Mesendoderm (in vitro differentiated cells): ENCODE measurements at regions not wholly inside any gene's neighbourhood (a gene's known extent, or its start where the extent isn't known, plus 50 kb on each side); places are given as distances from the start of the nearest gene placed in this dataset.
A peak's percentile ranks its signal among the peaks of the same experiment; 100 is the strongest.

Experiments used
- DNase-seq: peaks from one replicate; pipeline ENCODE4 v3.0.0; 2013
- H2AK5ac ChIP-seq: 2 replicates; pipeline ENCODE4 v1.6.1; 2013; ENCODE audit warnings: low read length, inconsistent platforms
- H2BK120ac ChIP-seq: 2 replicates; pipeline ENCODE4 v1.6.1; 2013; ENCODE audit warnings: low read depth, mild to moderate bottlenecking, low read length, moderate library complexity, mixed read lengths
- H2BK15ac ChIP-seq: replicated peaks from 2 replicates; pipeline ENCODE4 v1.6.1; 2013; ENCODE audit warnings: low read depth, mild to moderate bottlenecking, moderate library complexity
- H2BK5ac ChIP-seq: 2 replicates; pipeline ENCODE4 v1.6.1; 2013; ENCODE audit warnings: low read length, inconsistent platforms
- H3K18ac ChIP-seq: 2 replicates; pipeline ENCODE4 v1.6.1; 2013; ENCODE audit warnings: mild to moderate bottlenecking, low read length, mixed read lengths
- H3K23ac ChIP-seq: one replicate; pipeline ENCODE4 v1.6.1; 2013; ENCODE audit warnings: low read length
- H3K27ac ChIP-seq: 2 replicates; pipeline ENCODE4 v1.5.1; 2013; ENCODE audit warnings: low read depth, mild to moderate bottlenecking, inconsistent platforms, low read length, moderate library complexity
- H3K27me3 ChIP-seq: 2 replicates; pipeline ENCODE4 v1.6.1; 2013; ENCODE audit warnings: low read length, control low read depth, mild to moderate bottlenecking, inconsistent platforms; ENCODE audit not compliant: insufficient read depth, poor library complexity
- H3K36me3 ChIP-seq: 2 replicates; pipeline ENCODE4 v1.6.1; 2013; ENCODE audit warnings: low read length, inconsistent platforms; ENCODE audit not compliant: control insufficient read depth, insufficient read depth
- H3K4ac ChIP-seq: one replicate; pipeline ENCODE4 v1.6.1; 2013; ENCODE audit warnings: low read depth, mild to moderate bottlenecking, low read length, moderate library complexity
- H3K4me1 ChIP-seq: 2 replicates; pipeline ENCODE4 v1.6.1; 2013; ENCODE audit warnings: low read depth, low read length, inconsistent platforms; ENCODE audit not compliant: control insufficient read depth
- H3K4me2 ChIP-seq: 2 replicates; pipeline ENCODE4 v1.6.1; 2013; ENCODE audit warnings: low read length
- H3K4me3 ChIP-seq: 2 replicates; pipeline ENCODE4 v1.5.1; 2013; ENCODE audit warnings: mild to moderate bottlenecking, low read length
- H3K56ac ChIP-seq: one replicate; pipeline ENCODE4 v1.6.1; 2013; ENCODE audit warnings: low read length
- H3K79me1 ChIP-seq: 2 replicates; pipeline ENCODE4 v1.6.1; 2013; ENCODE audit warnings: low read length, inconsistent platforms
- H3K79me2 ChIP-seq: 2 replicates; pipeline ENCODE4 v1.6.1; 2013; ENCODE audit warnings: mild to moderate bottlenecking, low read length; ENCODE audit not compliant: control insufficient read depth, insufficient read depth
- H3K9ac ChIP-seq: 2 replicates; pipeline ENCODE4 v1.6.1; 2013; ENCODE audit warnings: low read length, inconsistent platforms
- H4K5ac ChIP-seq: one replicate; pipeline ENCODE4 v1.6.1; 2013; ENCODE audit warnings: low read length
- H4K8ac ChIP-seq: one replicate; pipeline ENCODE4 v1.6.1; 2013; ENCODE audit warnings: low read depth, mild to moderate bottlenecking, control low read depth, low read length, moderate library complexity
- WGBS: extraction: QIAGEN DNeasy Blood & Tissue Kit; methylation state at CpG from one replicate; pipeline ENCODE4 v1.1.7; 2013; ENCODE audit warnings: low lambda C conversion rate, missing lambda C conversion rate; ENCODE audit not compliant: insufficient coverage; ENCODE audit errors: extremely low coverage; 5-methylcytosine and 5-hydroxymethylcytosine counted together

DNA sequence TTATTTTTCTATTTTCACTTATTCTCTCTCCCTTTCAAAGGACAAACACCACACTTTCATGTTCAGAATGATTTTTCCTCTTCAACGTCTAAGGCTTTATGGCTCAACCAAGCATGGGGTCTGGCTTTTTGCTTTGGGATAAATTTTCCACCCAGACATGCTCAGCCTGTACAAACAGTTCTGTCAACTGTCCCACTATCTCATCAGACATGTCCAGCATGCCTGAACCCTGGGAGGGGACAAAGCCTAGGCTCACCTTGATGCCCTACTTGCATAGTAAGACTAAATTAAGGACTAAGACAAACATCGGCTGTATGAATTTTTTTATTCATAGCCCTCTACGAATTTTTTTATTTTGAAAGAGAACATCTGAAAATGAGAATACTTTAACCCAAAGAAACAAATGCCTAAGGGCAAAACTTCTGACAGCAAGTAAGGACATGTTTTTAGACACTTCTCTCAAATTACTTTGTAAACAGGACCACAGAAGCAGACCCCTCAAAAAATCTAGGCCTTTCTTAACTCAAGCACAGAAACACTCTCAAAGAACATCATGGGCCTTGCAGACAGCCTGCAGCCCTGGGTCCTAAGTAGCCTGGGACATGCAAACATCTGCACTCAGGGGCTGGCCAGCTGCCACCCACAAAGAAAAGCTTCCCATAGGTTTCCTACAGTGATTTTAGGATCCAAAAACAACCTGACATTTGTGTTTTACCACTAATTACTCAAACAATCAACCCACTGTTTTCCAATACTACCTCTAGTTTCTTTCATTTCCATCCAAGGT is 72.3 kb upstream of the PALMD start:
- Histone ChIP-seq H4K5ac (no peak overlapping the region), H3K56ac (no peak overlapping the region), H3K4ac (no peak overlapping the region), H4K8ac (no peak overlapping the region), H3K4me3 (no peak overlapping the region), H3K27me3 (no peaks in the 10 kb centered on the region), H3K79me1 (no peaks in the 10 kb centered on the region), H3K36me3 (no peaks in the 10 kb centered on the region), H3K23ac (no peak overlapping the region), H2BK15ac (no peak overlapping the region), H3K4me1 (no peaks in the 10 kb centered on the region), H3K4me2 (no peak overlapping the region), H2BK5ac (no peak overlapping the region), H2BK120ac (no peak overlapping the region), H3K9ac (no peak overlapping the region), H3K27ac (no peak overlapping the region), H2AK5ac (no peak overlapping the region), H3K79me2 (no peaks in the 10 kb centered on the region), H3K18ac (no peak overlapping the region)
- WGBS = no CpG with 5 or more reads among the region's 3 CpGs
- DNase-seq = no peak

DNA sequence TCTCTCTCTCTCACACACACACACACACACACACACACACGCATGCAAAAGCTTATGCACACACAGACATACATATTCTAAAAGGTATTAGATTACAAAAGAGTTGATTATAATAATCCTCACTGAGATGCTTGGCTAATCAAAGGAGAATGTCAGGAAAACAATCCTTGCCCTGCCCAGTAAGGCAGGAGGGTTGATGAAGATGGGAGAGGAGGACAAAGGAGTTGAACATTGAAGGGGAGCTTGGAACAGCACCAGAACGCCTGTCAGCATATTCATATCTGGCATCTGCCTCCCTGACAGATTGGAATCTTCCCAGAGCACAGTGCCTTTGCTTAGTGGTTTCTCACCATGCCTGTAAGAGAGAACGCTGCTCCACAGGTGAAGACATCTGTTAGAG is 68.6 kb upstream of the PALMD start:
- no peak overlapping the region for H3K4me2 ChIP-seq
- H3K79me2 ChIP-seq = no peaks in the 10 kb centered on the region
- H3K4ac ChIP-seq = no peak overlapping the region
- H2BK15ac ChIP-seq = no peak overlapping the region
- H3K27ac ChIP-seq = no peak overlapping the region
- no peak overlapping the region for H2BK5ac ChIP-seq
- no peak overlapping the region for H3K4me3 ChIP-seq
- H3K56ac ChIP-seq = no peak overlapping the region
- H2AK5ac ChIP-seq = no peak overlapping the region
- no peaks in the 10 kb centered on the region for H3K79me1 ChIP-seq
- H4K5ac ChIP-seq = no peak overlapping the region
- no peak overlapping the region for H3K18ac ChIP-seq
- no peaks in the 10 kb centered on the region for H3K27me3 ChIP-seq
- WGBS = no CpG with 5 or more reads among the region's 3 CpGs
- no peaks in the 10 kb centered on the region for H3K4me1 ChIP-seq
- no peak overlapping the region for H3K23ac ChIP-seq
- H4K8ac ChIP-seq = no peak overlapping the region
- H3K36me3 ChIP-seq = no peaks in the 10 kb centered on the region
- H3K9ac ChIP-seq = no peak overlapping the region
- H2BK120ac ChIP-seq = no peak overlapping the region
- DNase-seq = no peak

DNA sequence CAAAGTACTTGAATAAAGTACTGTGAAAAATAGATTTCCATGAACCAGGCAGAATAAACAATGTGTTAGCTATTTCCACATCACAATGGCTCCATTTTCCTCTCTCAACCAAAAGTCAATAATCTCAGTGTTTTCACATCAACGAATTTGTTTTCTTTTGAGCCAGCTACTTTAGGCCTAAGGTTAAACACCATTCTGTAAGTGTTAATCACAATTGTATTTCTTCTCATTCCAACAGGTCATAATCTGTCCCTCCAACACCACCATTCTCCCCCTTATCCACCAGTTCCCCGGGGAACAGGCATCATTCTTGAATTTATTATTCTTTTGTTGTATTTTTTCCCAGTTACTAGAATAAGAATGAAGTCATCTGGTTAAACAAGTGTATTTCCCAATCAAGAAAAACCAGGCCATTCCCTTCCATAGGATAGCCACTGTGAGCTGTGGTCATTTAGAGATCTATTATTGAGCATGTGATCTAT is 66.2 kb upstream of the PALMD start:
- Histone ChIP-seq H3K4me2 (no peak overlapping the region), H3K4me1 (no peaks in the 10 kb centered on the region), H3K23ac (no peak overlapping the region), H3K9ac (no peak overlapping the region), H3K27me3 (no peaks in the 10 kb centered on the region), H4K5ac (no peak overlapping the region), H3K18ac (no peak overlapping the region), H3K79me1 (no peaks in the 10 kb centered on the region), H3K4me3 (no peak overlapping the region), H4K8ac (no peak overlapping the region), H2BK15ac (no peak overlapping the region), H3K36me3 (no peaks in the 10 kb centered on the region), H2BK5ac (no peak overlapping the region), H2AK5ac (no peak overlapping the region), H3K56ac (no peak overlapping the region), H2BK120ac (no peak overlapping the region), H3K79me2 (no peaks in the 10 kb centered on the region), H3K27ac (no peak overlapping the region), H3K4ac (no peak overlapping the region)
- WGBS = no CpG with 5 or more reads among the region's 2 CpGs
- DNase-seq = no peak

- WGBS = no CpG with 5 or more reads among the region's 6 CpGs
- Histone ChIP-seq H3K79me2 (no peaks in the 10 kb centered on the region), H3K27ac (no peak overlapping the region), H3K27me3 (no peaks in the 10 kb centered on the region), H4K8ac (no peak overlapping the region), H3K56ac (no peak overlapping the region), H3K4me2 (no peak overlapping the region), H3K79me1 (no peaks in the 10 kb centered on the region), H3K4me1 (no peaks in the 10 kb centered on the region), H3K9ac (no peak overlapping the region), H4K5ac (no peak overlapping the region), H3K4me3 (no peak overlapping the region), H3K4ac (no peak overlapping the region), H2AK5ac (no peak overlapping the region), H2BK5ac (no peak overlapping the region), H3K18ac (no peak overlapping the region), H3K23ac (no peak overlapping the region), H3K36me3 (no peaks in the 10 kb centered on the region), H2BK120ac (no peak overlapping the region), H2BK15ac (no peak overlapping the region)
- DNase-seq = no peak
Measured at GRCh38 chr1:99580451-99580850, 65.5 kb upstream of the PALMD start.

DNA sequence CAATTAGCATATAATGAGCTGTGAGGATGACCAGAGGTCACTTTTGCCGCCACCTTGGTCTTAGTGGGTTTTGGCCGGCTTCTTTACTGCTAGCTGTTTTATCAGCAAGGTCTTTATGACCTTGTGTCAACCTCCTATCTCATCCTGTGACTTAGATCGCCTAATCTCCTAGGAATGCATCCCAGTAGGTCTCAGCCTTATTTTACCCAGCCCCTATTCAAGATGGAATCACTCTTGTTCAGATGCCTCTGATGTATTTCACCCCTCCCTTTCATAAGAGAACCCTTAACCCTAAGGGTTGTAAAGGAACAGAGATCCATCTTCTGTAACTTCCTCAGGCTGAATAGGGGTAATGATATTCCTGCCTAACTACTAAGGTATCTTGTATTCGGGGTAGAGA is 58.9 kb upstream of the PALMD start:
- H3K4ac ChIP-seq = no peak overlapping the region
- H3K79me2 ChIP-seq = no peaks in the 10 kb centered on the region
- no peaks in the 10 kb centered on the region for H3K36me3 ChIP-seq
- H3K56ac ChIP-seq = no peak overlapping the region
- no peak overlapping the region for H3K27ac ChIP-seq
- H3K4me3 ChIP-seq = no peak overlapping the region
- no peak overlapping the region for H3K4me2 ChIP-seq
- no peaks in the 10 kb centered on the region for H3K4me1 ChIP-seq
- no peak overlapping the region for H4K8ac ChIP-seq
- H2BK15ac ChIP-seq = no peak overlapping the region
- H4K5ac ChIP-seq = no peak overlapping the region
- H2BK120ac ChIP-seq = no peak overlapping the region
- DNase-seq = peak; percentile 72
- no peak overlapping the region for H3K9ac ChIP-seq
- no peaks in the 10 kb centered on the region for H3K27me3 ChIP-seq
- WGBS = no CpG with 5 or more reads among the region's 4 CpGs
- H3K23ac ChIP-seq = no peak overlapping the region
- H3K79me1 ChIP-seq = no peaks in the 10 kb centered on the region
- no peak overlapping the region for H3K18ac ChIP-seq
- H2BK5ac ChIP-seq = no peak overlapping the region
- H2AK5ac ChIP-seq = no peak overlapping the region

DNA sequence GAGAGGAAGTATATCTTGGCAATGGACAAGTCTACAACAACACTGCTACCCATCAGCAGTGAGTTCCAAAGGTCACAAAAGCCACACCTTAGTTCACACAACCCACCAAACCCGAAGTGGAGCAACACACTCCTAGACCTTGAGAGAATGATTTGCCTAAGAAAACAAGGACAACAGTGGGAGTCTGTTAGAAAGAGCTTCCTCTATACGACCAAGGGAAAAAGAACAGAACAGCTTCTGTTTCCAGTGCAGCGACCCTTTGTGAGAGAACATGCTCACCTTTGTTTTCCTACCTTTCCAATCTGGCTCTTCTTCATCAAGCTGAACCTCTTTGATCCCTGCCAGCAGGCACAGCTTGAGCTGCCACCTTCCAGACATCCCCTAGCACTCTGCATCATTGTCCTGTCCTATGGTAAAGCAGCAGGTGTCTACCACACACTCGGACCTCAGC is 56.7 kb upstream of the PALMD start:
- Histone ChIP-seq H3K4me2 (no peak overlapping the region), H3K79me2 (no peaks in the 10 kb centered on the region), H3K27me3 (no peaks in the 10 kb centered on the region), H2AK5ac (no peak overlapping the region), H3K4me3 (no peak overlapping the region), H3K4ac (no peak overlapping the region), H2BK120ac (no peak overlapping the region), H4K5ac (no peak overlapping the region), H3K4me1 (no peaks in the 10 kb centered on the region), H3K9ac (no peak overlapping the region), H2BK5ac (no peak overlapping the region), H3K56ac (no peak overlapping the region), H3K27ac (no peak overlapping the region), H3K18ac (no peak overlapping the region), H4K8ac (no peak overlapping the region), H3K36me3 (no peaks in the 10 kb centered on the region), H3K79me1 (no peaks in the 10 kb centered on the region), H2BK15ac (no peak overlapping the region), H3K23ac (no peak overlapping the region)
- no CpG with 5 or more reads among the region's 4 CpGs for WGBS
- no peak for DNase-seq
